ENCODE measurements at regions not wholly inside any gene's neighbourhood (a gene's known extent, or its start where the extent isn't known, plus 50 kb on each side); places are given as distances from the start of the nearest gene placed in this dataset.

- 58 to 63% methylated on average over 15 of the region's 15 CpGs for WGBS, 2 donors
- ATAC-seq = no peak
- intact Hi-C loops (cut with DNase I) = no loop called here
- peaks cover 0 to 14% (median 0%) of the 10 kb centered on the region in 11 donors for H3K9me3 ChIP-seq
- DNase-seq = no peak
- H3K4me3 ChIP-seq = no peak overlapping the region
- TF ChIP-seq CTCF (IDR thresholded peaks at IDR 0.05) = no peak
- H3K36me3 ChIP-seq = no peaks in the 10 kb centered on the region
- H3K27me3 ChIP-seq = peaks cover 0 to 12% (median 0%) of the 10 kb centered on the region in 7 donors
- no peak overlapping the region for H3K27ac ChIP-seq
- H3K4me1 ChIP-seq = no peaks in the 10 kb centered on the region
Measured at GRCh38 chr7:156309016-156309620, 331.5 kb upstream of the RNF32 start.

DNA sequence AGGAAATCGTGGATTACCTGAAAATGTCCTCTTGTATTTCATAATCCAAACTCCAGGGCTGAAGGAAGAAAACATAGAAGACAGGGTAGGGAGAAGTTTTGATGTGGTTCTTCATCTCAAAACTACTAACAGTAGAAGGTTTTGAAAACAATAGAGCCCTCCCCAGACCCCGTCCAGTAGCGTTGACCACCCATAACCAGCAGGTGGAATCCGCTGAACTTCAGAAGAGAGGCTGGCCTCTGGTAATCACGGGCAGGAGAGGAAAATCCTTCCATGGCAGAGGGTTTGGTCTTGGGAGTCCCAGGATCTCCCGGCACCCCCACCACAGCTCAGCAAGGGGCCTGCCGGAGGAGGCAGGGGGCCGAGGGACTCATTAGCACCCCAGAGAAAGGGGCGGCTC is 333.4 kb upstream of the RNF32 start:
- ATAC-seq = no peak
- intact Hi-C loops (cut with DNase I) = no loop called here
- H3K36me3 ChIP-seq = no peaks in the 10 kb centered on the region
- no peaks in the 10 kb centered on the region for H3K4me1 ChIP-seq
- WGBS, 2 donors = 66 to 73% methylated on average over 9 of the region's 9 CpGs
- H3K9me3 ChIP-seq = peaks cover 0 to 11% (median 0%) of the 10 kb centered on the region in 11 donors
- H3K27me3 ChIP-seq = peaks cover 0 to 12% (median 0%) of the 10 kb centered on the region in 7 donors
- H3K27ac ChIP-seq = no peak overlapping the region
- H3K4me3 ChIP-seq = no peak overlapping the region
- no peak for TF ChIP-seq CTCF (IDR thresholded peaks at IDR 0.05)
- DNase-seq = no peak

- intact Hi-C loops (cut with DNase I) = no loop called here
- Histone ChIP-seq H3K27ac (no peak overlapping the region), H3K4me3 (no peak overlapping the region), H3K36me3 (no peaks in the 10 kb centered on the region), H3K9me3 (peaks cover 0 to 21% (median 2%) of the 10 kb centered on the region in 11 donors), H3K27me3 (peaks cover 0 to 12% (median 0%) of the 10 kb centered on the region in 7 donors), H3K4me1 (no peaks in the 10 kb centered on the region)
- no peak for DNase-seq
- WGBS, 2 donors = 80 to 85% methylated on average over 10 of the region's 10 CpGs
- ATAC-seq = no peak
- no peak for TF ChIP-seq CTCF (IDR thresholded peaks at IDR 0.05)
Measured at GRCh38 chr7:156305351-156305750, 335.2 kb upstream of the RNF32 start.

DNA sequence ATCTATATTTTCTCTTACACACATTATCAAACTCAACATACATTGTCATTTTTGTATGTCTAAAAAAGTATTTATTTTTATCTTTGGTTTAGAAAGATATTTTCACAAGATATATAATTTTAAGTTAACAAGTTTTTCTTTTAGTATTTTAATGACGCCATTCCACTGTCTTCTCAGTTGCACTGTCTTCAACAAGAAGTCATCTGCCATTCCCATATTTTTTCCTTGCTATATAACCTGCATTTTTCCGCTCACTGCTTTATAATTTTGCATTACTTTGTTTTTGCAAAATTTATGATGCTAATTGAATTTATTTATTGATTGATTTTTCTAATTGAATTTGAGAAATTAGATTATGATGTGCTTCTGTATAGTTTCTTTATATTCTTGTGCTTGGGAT is 357.8 kb upstream of the RNF32 start:
- TF ChIP-seq CTCF (IDR thresholded peaks at IDR 0.05) = no peak
- intact Hi-C loops (cut with DNase I) = no loop called here
- Histone ChIP-seq H3K27ac (no peak overlapping the region), H3K36me3 (no peaks in the 10 kb centered on the region), H3K27me3 (peaks cover 0 to under 1% (median 0%) of the 10 kb centered on the region in 7 donors), H3K9me3 (peaks cover 0 to 24% (median 0%) of the 10 kb centered on the region in 11 donors), H3K4me3 (no peak overlapping the region), H3K4me1 (no peaks in the 10 kb centered on the region)
- ATAC-seq (no peak), DNase-seq (no peak)
- WGBS, 2 donors = 64 to 91% methylated on average over 2 of the region's 2 CpGs

All from heart right ventricle (tissue), 16 donors.